Calu3 (cell line): ENCODE measurements at regions not wholly inside any gene's neighbourhood (a gene's known extent, or its start where the extent isn't known, plus 50 kb on each side); places are given as distances from the start of the nearest gene placed in this dataset.

Source experiments
- BruUV-seq: library from RNA; stranded (reverse); fragments of 400-500 nt; replicated peaks from 2 replicates; lab custom pipeline; 2021; lab: Mats Ljungman, UMichigan
- CTCF ChIA-PET: fragments of 300-600 bp; sonication (Branson Sonifier 250); formaldehyde crosslinking; loops from one replicate; lab custom pipeline; 2022; ENCODE audit warnings: antibody characterized with exemption; lab: Charles Lee
- DNase-seq: peaks from one replicate; pipeline ENCODE4 v3.0.0; 2022
- H3K27ac Mint-ChIP-seq: one replicate; pipeline ENCODE4 v1.8.0; 2022; ENCODE audit warnings: mixed read lengths; ENCODE audit not compliant: unreplicated experiment
- H3K27me3 Mint-ChIP-seq: one replicate; pipeline ENCODE4 v1.8.0; 2022; ENCODE audit warnings: mixed read lengths; ENCODE audit not compliant: unreplicated experiment
- H3K36me3 Mint-ChIP-seq: one replicate; pipeline ENCODE4 v1.8.0; 2022; ENCODE audit warnings: mild to moderate bottlenecking, moderate library complexity, mixed read lengths; ENCODE audit not compliant: insufficient read depth, unreplicated experiment
- H3K4me1 Mint-ChIP-seq: one replicate; pipeline ENCODE4 v1.8.0; 2022; ENCODE audit warnings: mild to moderate bottlenecking, low read depth, mixed read lengths; ENCODE audit not compliant: unreplicated experiment
- H3K4me3 Mint-ChIP-seq: one replicate; pipeline ENCODE4 v1.8.0; 2022; ENCODE audit warnings: mild to moderate bottlenecking, low read depth, moderate library complexity, mixed read lengths; ENCODE audit not compliant: unreplicated experiment
- H3K9me3 Mint-ChIP-seq: one replicate; pipeline ENCODE4 v1.8.0; 2022; ENCODE audit warnings: low read depth, mixed read lengths; ENCODE audit not compliant: unreplicated experiment
- intact Hi-C: fragments of 100-400 bp; cut with micrococcal nuclease; formaldehyde crosslinking; loops from one replicate; pipeline ENCODE4 v1.10.0; 2022; ENCODE audit not compliant: unreplicated experiment
- TF ChIP-seq, protein P1 (sequence below): fragments of 200-600 bp; IDR thresholded peaks from one replicate; pipeline ENCODE4 v1.8.0; 2022; ENCODE audit warnings: antibody characterized with exemption; ENCODE audit not compliant: unreplicated experiment

DNA sequence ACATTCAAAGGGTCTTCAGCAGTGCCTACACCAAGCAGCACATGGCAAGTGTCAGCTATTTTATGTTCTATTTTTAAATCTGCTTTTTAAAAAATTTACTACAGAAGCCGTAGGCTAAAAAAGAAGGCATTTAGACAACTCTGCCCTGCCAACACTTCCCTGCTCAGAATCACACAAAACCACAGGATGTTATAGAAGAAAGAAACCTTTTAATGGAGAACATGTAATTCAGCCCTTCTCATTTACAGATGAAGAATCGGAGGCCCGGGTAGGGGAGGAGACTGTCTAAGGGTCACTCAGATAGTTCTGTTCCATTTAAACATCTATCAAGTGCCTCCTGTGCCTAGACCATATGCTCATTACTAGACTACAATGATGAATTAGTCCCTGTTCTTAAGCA lies 171.8 kb upstream of the NTF3 start:
- H3K4me1 Mint-ChIP-seq, result no peaks in the 10 kb centered on the region
- intact Hi-C loops, result no loop called here
- no peak overlapping the region for H3K4me3 Mint-ChIP-seq
- TF ChIP-seq, protein P1, sequence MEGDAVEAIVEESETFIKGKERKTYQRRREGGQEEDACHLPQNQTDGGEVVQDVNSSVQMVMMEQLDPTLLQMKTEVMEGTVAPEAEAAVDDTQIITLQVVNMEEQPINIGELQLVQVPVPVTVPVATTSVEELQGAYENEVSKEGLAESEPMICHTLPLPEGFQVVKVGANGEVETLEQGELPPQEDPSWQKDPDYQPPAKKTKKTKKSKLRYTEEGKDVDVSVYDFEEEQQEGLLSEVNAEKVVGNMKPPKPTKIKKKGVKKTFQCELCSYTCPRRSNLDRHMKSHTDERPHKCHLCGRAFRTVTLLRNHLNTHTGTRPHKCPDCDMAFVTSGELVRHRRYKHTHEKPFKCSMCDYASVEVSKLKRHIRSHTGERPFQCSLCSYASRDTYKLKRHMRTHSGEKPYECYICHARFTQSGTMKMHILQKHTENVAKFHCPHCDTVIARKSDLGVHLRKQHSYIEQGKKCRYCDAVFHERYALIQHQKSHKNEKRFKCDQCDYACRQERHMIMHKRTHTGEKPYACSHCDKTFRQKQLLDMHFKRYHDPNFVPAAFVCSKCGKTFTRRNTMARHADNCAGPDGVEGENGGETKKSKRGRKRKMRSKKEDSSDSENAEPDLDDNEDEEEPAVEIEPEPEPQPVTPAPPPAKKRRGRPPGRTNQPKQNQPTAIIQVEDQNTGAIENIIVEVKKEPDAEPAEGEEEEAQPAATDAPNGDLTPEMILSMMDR, result no peak
- H3K9me3 Mint-ChIP-seq, result peaks cover 5% of the 10 kb centered on the region
- DNase-seq, result no peak
- CTCF ChIA-PET, result no interaction called here
- no TSS peak for BruUV-seq
- no peak overlapping the region for H3K27ac Mint-ChIP-seq
- H3K27me3 Mint-ChIP-seq, result no peaks in the 10 kb centered on the region
- no peaks in the 10 kb centered on the region for H3K36me3 Mint-ChIP-seq

DNA sequence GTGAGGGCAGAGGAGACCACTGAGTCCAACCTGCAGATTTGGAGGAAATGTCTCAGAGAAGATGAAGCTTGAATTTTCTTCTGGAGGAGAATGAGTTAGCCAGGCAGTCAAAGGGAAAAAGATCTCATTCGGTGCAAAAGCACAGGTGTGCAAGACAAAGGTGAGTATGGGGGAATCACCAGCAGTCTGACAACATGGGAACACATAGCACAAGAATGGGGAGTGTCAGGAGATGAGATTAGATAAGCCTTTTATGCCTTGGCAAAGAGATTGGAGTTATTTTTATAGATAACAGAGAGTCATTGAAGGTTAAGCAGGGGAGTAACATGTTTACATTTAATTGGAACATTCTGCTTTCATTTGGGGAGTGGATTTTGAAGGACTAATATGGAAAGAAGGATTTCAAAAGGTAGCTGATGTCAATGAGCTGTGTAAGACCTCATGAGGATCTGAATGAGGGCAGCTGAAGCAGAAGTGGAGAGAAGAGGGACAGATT lies 171.3 kb upstream of the NTF3 start:
- no peak overlapping the region for H3K4me3 Mint-ChIP-seq
- CTCF ChIA-PET, result no interaction called here
- H3K27ac Mint-ChIP-seq, result no peak overlapping the region
- intact Hi-C loops, result no loop called here
- H3K9me3 Mint-ChIP-seq, result peaks cover 3% of the 10 kb centered on the region
- no TSS peak for BruUV-seq
- H3K4me1 Mint-ChIP-seq, result no peaks in the 10 kb centered on the region
- H3K36me3 Mint-ChIP-seq, result no peaks in the 10 kb centered on the region
- TF ChIP-seq, protein P1, result no peak
- H3K27me3 Mint-ChIP-seq, result no peaks in the 10 kb centered on the region
- no peak for DNase-seq

DNA sequence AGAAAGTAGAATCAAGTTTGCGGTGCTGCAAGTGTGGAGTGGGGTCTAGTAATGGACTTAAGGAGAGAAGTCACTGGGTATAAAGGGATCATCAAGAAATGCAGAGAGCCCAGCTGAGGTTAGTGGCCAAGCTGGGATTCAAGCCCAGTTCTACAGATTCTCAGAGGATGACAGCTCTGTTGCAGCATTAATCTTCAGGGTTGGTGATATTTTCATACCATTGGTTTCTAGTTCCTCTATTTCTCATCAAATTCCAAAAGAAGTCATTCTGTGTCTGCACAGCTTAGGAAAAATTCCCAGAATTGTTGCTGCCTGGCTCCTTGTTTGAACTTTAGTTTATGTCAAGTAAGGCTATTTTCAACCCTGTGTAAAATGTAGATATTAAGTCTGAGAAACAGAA lies 169.5 kb upstream of the NTF3 start:
- no TSS peak for BruUV-seq
- no peak for DNase-seq
- Mint-ChIP-seq H3K27me3 (no peaks in the 10 kb centered on the region), H3K9me3 (peaks cover 6% of the 10 kb centered on the region), H3K4me3 (no peak overlapping the region), H3K27ac (no peak overlapping the region), H3K4me1 (no peaks in the 10 kb centered on the region), H3K36me3 (no peaks in the 10 kb centered on the region)
- CTCF ChIA-PET, result no interaction called here
- intact Hi-C loops, result no loop called here
- TF ChIP-seq, protein P1, result no peak

DNA sequence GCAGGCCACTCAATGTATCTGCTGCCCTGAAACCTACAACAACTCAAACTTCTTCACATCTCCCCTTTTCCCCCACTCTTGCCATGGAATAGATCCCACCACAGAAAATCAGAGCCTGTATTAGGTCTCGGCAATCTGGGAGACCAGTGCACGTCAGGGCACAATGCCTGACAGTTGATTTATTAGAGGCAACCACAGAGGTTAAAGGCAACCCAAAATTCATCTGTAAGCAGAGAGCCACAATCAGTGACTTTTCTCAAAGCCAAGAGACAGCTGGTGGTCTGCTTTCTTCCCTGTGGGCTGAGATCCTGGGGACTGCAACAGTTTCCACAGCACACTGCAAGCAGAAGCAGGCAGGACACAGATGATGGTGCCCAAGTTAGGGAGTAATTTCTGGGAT lies 169.0 kb upstream of the NTF3 start:
- TF ChIP-seq, protein P1, result no peak
- Mint-ChIP-seq H3K27ac (no peak overlapping the region), H3K9me3 (peaks cover 6% of the 10 kb centered on the region), H3K4me1 (no peaks in the 10 kb centered on the region), H3K27me3 (no peaks in the 10 kb centered on the region), H3K4me3 (no peak overlapping the region), H3K36me3 (no peaks in the 10 kb centered on the region)
- CTCF ChIA-PET, result no interaction called here
- intact Hi-C loops, result no loop called here
- no TSS peak for BruUV-seq
- DNase-seq, result no peak
